Superior temporal gyrus (tissue), 1 donor: ENCODE measurements at regions not wholly inside any gene's neighbourhood (a gene's known extent, or its start where the extent isn't known, plus 50 kb on each side); places are given as distances from the start of the nearest gene placed in this dataset.

ENCODE experiments used
- DNase-seq: peaks from one replicate; pipeline ENCODE4 v3.0.0-alpha.2; 2016; ENCODE audit errors: extremely low spot score

DNA sequence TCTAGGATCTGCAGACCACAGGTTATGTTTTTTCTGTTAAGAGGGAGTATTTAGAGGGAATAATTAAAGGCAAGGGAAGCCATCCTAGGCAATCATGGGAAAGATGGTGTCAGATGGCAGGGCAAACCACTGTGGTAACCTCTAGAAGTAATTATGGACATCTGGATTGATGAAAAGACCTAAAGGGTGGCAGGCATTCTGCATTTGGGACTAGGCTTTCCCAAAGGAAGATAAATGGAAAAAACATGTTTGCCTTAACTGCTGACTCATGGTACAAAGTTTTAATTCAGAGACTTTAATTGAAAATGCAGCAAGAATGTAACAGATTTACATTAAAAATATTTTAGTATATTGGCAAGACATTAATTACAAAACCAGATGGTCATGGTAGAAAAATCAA lies 88.1 kb downstream of the TMEM30B start:
- DNase-seq = no peak

DNA sequence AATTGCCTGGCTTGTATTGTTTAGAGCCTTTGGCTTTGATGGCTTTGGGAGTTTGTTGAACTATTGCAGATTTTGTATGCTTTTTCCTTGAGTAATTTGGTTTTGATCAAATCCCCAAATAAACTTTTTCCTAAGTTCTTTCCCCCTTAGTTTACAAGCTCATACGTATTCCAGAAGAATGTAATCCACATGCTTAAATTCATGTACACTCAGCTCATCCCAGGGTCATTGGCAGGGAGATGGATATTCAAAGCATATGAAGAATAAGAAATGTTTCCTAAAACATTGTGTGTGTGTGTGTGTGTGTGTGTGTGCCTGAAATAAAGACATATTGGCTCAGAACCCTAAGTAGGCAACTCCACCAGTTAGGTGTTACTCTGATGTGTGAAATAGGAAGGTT lies 89.4 kb downstream of the TMEM30B start:
- no peak for DNase-seq

DNA sequence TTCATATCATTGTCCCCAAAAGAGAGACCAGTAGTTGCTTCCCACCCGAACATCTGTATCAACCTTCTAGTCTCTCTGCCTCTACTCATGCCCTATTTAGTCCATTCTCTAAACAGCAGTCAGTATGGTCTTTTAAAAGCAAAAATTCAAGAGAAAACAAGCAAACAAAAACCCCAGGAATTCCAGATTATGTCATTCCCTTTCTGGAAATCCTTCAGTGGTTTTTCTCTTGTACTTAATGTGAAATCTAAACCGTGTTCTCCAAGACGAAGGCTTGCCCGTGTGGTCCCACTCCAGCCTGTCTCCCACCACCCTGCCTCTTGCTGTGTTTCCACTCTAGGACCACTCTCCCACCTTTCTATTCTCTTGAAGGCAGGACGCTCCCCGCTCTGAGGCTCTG lies 90.8 kb downstream of the TMEM30B start:
- DNase-seq = no peak

DNA sequence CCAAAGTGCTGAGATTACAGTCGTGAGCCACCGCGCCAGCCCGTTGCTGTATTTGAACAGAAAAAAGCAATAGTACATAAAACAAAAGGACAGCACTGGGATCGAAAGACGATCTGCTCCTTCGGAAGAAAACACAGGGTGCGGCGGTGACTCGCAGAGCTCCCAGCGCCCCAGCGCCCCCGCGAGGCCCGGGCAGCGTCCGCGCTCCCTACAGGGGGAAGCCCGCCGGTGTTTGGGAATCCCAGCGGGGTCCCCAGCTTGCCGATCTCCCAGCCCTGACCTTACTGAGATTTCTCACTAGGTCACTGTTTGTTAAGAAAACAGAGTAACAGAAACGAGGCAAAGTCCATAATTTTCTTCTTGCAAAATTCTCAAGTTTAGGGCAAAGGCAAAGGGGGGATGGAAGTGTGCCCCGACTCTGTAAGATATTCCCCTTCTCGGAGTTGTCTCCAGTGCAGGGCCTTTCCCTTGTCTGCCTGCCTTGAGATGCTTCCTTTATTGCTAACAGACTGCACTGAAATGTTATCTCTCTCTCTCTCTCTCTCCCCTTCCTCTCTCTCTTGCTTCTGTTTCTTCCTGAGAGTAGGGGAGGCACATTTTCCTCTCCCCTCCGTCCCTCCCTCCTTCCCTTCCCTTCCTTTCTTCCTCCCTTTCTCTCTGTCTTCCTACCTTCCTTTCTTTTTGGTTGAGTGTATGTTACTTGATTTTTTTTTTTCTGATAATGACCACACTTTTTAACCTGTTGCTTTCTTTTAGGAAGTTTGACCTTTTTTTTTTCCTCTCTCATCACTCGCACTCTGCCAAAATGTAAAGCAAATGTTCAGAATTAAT lies 91.9 kb downstream of the TMEM30B start:
- DNase-seq = no peak

DNA sequence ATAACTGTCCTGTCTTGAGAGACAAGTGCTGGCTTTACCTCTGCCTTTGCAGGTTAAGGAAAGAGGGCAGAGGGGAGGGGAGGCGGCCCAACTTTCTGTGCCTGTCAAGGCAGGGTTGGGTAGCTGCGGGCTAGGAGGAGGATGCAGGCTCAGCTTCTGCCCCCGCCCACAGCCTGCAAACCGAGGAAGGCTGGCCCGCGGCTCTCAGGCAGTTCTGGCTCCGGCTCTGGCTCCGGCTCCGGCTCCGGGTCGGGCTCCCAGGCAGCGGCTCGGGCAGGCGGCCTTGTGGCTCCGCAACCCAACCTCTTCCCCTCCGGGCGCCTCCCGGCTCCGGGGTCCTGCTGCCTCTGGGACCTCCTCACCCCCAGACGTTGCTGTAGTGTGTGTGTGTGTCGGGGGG lies 92.9 kb downstream of the TMEM30B start:
- DNase-seq = no peak

DNA sequence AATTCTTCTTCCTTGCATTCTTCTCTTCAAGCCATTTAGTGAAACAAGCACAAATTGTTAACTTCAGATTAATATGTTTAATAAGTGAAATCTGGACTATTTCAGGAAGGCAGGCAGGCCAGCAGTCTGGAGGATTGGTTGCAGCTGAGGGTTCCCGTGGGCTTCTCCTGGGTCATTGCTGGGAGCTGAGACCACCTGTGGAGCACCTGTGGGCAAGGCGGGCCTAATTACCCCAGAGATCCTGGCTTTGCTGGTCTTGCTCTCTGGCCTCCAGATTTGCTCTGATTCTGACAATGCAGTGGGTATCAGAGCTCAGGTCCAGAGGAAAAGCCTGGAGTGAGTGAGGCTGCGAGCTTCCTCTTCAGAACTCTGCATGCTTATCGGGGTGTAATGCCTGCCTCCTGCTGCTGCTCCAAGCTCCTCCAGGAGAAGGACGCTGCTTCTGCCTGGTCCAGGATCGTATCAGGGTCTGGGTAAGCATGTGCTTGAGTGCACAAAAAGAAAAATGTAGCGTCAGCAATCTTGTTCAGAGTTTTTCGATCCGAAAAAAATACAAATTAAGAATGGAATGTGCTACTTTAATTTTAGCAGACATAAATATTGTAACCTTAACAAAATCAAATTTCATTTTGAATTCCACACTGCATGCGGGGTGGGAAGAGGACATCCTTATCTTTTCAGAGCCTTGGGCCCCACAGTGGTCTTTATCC lies 93.8 kb downstream of the TMEM30B start:
- DNase-seq = no peak

DNA sequence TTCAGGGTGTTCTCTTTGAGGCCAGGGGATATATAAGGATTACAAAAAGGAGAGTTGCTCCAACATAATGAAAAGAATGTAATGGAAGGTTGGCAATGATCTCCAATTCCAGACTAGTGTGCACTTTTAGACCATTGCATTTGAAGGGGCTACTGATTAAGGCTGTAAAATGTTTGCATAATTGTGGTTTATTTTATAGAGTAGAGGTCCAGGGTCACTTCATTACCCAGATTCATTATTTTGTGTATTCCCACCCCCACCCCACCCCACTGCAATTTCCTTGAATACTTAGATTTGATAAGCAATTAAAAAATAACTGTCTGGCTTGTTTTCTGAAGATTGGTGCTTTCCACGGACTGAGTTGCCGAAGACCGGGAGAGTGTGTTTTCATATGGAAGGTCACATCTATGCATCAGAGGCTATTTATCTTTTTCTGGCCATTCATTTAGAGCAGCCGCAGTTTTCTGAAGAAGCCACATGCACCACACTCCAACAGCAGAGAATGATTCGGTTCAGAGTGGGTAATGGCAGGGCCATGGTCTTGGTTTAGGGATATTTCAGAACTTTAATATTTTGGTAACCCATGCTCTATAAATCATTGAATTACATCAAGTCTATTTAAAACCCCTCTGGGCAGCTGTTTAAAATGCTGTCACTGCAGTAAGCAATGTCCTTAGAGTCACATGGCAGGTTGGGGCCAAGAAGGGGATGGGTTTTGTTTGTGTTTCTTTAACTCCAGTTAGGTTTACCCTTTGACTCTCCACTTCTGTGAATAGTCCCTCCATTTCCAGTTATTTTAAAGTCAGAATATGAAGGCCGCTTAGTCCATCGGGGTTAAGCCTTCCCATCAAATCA lies 94.6 kb downstream of the TMEM30B start:
- DNase-seq = no peak

DNA sequence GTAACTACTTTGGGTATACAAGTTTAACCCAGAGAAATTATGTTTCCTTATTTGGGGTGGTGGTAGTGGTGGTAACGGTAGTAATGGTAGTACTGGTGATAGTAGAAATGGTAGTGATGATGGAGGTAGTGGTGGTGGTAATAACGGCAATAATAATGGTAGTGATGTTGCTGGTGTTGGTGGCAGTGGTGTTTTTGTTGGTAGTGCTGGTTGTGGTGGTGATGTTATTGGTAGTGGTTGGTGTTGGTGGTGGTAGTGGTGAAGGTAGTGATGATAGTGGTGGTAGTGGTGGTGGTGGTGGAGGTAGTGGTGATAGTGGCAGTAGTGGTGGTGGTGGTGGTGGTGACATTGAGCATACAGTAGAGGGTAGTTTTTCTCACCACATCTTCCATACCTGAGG lies 95.6 kb downstream of the TMEM30B start:
- no peak for DNase-seq

DNA sequence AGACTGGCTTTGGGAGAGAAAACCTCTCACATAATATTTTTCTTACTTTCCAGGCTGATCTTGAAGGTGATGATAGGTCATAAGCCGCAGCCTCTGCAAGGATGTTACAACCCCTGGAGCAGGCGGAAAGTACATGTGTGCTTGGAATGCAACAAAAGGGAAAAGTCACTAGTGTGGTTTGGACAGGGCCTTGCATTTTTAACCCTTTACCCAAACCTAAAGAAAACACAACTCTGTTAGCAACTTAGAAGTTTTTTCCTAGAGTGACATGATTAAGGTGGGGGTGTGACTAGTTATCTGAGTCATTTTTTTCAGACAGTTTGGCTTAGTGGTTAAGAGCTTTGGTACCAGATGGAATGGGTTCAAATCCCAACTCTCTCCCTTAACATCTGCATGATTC lies 97.0 kb downstream of the TMEM30B start:
- no peak for DNase-seq

DNA sequence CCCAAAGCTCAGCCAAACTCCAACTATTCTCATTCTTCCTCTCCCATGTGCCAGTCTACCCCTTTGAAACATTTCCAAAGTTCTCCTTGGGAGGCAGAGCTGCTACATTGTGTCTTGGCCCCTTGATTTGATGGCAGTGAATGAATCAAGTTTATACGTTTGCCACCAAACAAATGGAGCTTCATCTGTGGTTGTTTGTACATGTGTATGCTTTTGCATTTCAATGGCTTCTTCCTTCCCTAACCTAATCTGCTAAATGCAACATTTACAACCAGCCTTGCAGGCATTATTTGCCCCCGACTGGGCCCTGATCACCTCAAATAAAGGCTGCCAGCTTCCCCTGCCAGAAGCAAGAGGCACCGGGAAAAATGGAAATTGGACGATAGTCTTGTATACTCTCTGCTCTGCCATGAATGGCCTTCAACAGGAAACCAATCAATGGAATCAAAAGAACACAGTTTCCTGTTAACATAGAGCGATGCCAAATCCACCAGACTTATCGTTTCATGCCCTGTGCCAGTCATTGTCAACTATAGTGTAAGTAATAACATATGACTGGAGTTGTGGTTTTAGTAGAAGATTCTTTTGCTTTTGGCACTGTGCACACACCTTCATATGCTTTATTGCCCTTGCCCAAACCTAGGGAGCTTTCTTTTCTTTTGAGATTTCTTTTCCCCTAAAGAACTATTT lies 97.8 kb downstream of the TMEM30B start:
- no peak for DNase-seq

DNA sequence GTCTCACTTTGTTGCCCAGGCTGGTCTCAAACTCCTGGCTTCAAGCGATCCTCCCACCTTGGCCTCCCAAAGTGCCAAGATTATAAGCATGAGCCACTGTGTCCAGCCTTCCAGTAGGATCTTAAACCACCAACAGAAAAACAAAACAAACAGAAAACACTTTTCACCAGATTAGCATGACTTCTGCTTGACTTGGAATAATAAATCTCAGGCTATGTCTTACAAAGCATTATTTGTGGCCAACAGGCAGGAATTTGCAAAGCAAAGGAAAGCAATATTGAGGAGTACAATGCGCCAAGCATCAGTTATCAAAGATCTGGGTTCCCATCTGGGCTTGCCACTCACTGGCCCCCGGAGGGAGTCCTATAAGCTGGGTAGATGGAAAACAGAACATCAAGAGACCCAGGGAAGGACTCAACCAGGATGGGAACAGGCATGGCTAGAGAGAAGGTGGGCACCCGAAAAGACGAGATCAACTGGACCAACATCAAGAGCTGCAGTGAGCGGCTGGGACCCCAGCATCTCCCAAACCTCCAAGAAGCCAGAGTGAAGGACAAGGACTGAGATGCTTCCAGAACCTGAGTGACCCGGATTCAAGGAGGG lies 101.2 kb downstream of the TMEM30B start:
- no peak for DNase-seq

DNA sequence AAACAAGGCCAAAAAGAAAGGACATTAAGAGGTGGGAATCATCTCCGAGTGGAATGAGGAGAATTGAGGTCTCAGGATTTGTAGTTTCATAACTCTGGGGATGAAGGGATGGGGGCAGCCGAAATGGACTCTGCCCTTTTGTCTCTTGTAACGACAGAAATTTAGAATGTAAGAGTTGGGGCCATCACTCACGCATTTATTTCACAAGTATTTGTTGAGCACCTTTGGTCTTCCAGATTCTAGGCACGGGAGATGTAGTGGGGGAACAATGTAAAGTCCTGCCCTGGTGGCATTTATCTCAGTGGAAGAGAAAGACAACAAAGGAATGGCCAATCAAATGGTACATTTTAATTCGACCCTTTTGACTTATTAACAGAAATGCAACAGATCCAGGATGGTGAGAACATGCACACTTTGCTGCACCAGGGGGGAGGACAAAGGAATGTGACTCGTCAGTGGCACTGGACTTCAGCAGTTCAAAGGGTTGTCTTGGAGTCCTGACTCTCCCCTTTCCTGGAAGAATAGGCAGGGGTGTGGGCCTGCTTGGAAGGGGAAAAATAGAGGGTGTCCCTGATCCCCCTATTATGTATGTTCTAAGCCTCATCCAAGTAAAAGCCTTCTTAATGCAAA lies 102.0 kb downstream of the TMEM30B start:
- DNase-seq = no peak

DNA sequence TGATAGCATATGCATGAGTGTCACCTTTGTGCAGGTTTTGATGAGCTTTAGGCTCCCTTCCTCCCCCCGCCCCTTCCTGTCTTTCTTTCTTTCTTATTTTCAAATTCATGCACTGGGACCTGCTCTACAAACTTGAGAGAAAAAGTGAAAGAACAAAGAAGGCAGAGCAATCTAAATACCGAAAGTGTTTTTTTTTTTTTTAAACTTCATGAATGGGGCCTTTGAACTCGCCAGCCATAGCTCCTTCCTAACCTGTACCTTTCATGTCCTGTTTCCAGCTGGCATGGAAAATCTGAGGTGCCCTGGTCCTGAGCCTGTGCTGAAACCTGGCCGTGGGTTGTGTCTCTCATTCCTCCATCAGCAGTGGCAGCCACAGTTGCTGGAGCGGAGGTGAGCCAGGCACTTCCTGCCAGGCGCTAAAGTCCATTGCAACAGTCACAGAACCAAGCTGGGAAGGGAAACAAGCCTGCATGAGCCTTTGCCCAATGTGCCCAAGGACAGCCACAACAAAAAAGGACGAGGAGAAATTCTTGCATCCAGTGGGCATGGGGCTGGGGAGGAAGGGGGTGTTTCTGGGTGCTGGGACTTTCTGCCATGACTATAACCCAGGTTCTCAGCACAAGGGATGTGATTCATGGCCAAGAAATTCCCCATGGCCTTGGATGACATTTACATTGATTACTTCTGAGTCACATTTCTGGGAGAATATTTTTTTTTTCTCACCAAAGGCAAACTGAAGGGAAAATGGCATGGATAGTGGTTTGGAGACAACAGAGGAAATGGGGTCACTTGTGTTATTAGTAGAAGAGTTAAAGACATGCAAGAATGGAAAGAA lies 102.7 kb downstream of the TMEM30B start:
- no peak for DNase-seq

DNA sequence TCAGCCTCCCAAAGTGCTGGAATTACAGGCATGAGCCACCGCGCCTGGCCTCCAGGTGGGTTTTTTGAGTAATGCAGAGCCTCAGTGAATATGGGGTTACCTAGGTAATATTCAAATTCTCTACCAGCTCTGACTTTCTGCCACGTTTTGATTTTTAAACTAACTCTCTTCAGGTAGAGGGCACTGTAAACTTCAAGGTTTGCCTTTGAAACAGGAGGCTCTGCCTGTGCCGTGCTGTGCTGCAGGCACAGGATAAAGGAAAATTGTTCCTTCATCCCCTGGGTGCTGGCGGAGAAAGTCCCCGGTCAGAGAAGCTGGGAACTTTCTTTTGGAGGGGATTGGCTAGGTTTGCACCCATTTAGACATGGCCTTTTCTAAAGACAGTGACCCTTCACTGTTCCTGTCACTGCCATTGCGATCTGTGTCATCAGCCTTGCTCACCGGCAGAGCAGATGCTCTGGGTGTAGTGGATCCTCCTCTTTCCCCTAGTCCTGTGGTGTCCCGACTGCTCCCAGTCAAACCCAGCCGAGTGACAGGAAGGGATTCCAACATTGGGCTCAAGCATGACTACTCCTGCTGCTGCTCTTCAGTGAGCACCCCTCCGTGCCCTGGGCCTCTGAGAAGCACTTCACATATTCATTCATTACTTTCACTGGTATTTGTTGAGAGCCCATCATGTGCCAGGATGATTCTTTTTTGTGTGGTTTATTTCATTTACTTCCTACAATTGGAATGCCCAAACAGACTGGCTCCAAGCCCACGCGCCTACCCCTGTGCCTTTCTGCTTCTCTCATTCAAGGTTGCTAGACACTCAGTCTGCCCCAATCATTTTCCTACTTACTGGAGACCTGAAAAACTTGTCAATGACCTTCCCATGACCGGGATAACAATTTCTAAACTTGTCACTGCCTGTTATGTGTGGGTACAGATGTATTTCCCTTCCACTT lies 103.6 kb downstream of the TMEM30B start:
- no peak for DNase-seq

DNA sequence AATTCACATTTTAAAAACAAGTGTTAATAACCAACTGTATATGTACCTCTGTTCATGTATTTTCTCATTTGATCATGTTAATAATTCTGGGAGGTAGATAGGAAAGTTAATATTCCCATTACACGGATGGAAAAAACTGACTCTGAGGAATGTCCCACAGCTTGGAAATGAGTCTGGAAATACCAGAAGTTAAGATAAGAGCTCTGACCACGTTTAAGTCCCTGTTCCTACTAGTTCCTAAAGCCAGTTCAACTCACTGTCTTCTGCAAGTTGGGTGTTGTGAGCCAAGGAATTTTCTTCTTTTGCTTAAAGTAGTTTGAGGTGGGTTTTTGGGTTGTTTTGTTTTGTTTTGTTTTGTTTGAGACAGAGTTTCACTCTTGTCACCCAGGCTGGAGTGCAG lies 104.5 kb downstream of the TMEM30B start:
- DNase-seq = no peak

DNA sequence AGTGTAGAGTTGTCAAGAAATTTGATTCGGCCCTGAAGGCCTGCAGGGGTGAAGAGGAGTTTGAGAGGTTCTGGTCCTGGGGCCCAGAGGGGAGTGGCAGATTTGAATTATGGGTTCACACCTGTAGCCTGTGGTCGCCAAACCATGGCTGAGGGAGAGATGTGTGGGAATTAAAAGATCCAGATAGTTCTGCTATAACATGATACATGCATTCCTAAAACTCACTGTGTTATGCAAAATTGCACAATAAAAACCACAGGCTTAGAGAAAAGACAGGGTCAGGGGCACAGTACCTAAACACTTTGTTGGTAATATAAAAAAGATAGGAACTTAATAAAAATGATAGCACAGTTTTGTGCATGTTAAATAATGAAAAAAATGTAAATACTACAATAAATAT lies 106.2 kb downstream of the TMEM30B start:
- no peak for DNase-seq

DNA sequence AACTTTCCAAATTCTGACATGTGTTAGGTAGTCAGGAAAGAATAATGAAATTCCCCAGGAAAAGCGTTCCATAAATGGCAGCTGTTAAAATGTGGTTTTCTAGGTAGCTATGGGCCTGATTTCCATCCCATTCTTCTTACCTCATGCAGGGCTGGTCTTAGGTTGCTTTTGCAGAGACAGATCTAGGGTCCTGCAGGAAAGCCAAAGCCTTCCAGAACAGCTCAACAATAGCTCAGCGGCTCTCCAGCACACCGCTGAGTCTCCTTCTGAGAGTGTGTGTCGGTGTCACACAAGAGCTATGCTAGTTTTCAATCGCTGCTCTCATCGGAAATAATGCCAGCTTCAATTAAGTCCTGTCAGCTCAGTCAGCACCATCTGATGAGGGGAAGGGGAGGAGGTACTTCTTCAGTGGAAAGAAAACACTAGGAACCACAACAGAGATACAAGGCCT lies 106.7 kb downstream of the TMEM30B start:
- DNase-seq = no peak

DNA sequence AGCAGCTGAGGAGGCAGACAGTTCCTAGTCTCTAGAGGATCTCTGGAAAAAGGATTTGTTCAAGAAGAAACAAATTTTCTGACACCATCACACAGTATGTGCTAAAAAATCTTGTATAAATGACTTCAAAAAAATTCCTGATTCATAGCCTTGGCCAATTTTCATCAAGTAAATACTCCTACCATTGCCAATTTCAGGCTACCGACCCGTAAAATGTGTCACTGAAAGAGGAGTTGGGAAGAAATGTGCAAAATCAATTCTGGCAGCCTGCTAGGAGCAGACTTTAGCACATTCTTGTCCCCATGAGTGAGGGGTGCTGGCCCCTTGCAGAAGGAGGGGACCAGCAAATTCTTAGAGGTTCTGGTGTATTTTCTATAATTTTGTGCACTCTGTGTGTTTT lies 109.4 kb downstream of the TMEM30B start:
- no peak for DNase-seq

DNA sequence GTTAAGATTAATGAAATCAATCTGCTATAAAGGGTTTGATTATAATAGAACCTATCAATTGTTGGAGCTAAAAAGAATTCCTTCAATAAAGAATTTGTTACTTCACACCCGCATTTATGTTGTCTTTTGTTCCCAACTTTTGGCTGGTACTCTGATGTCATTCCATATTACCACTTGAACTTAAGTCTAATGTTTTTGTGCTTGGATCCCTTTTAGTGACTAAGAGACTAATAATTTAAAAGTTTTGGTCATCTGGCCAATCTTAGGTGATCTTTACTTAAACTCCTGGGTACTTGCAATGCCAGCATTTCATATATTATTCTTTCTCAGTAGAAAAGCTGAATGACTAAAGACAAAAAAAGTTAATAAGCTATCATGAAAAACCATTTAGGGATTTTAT lies 113.0 kb downstream of the TMEM30B start:
- no peak for DNase-seq
